Liver (tissue), 8 donors: ENCODE measurements at regions not wholly inside any gene's neighbourhood (a gene's known extent, or its start where the extent isn't known, plus 50 kb on each side); places are given as distances from the start of the nearest gene placed in this dataset.

ENCODE experiments used
- DNase-seq: peaks from one replicate; pipeline ENCODE4 v3.0.0-alpha.2; 2017; ENCODE audit warnings: low spot score
- H3K27ac ChIP-seq, 2 donors: one replicate each; pipeline ENCODE4 v1.7.0; 2013; ENCODE audit warnings: inconsistent platforms in 2 of 2, low read length in 2 of 2, control low read depth in 1 of 2, low read depth in 1 of 2, mild to moderate bottlenecking in 1 of 2
- H3K27me3 ChIP-seq, 4 donors: one replicate each; pipeline versions ENCODE4 v1.6.1 to v1.7.0; 2013; ENCODE audit warnings: low read length in 3 of 4, inconsistent platforms in 1 of 4, mild to moderate bottlenecking in 1 of 4, moderate library complexity in 1 of 4; ENCODE audit not compliant: control insufficient read depth in 4 of 4, insufficient read depth in 4 of 4
- H3K36me3 ChIP-seq, 4 donors: one replicate each; pipeline versions ENCODE4 v1.6.1 to v1.7.0; 2013; ENCODE audit warnings: low read length in 3 of 4, mild to moderate bottlenecking in 3 of 4, low read depth in 1 of 4, moderate library complexity in 1 of 4; ENCODE audit not compliant: control insufficient read depth in 4 of 4, insufficient read depth in 3 of 4
- H3K4me1 ChIP-seq, 4 donors: one replicate each; pipeline versions ENCODE4 v1.6.1 to v1.7.0; 2013; ENCODE audit warnings: low read length in 3 of 4, mild to moderate bottlenecking in 3 of 4, moderate library complexity in 1 of 4; ENCODE audit not compliant: control insufficient read depth in 4 of 4, insufficient read depth in 4 of 4
- H3K4me3 ChIP-seq, 3 donors: one replicate each; pipeline versions ENCODE4 v1.6.1 to v1.7.0; 2013; ENCODE audit warnings: low read length in 3 of 3, control low read depth in 1 of 3, low read depth in 1 of 3, mild to moderate bottlenecking in 1 of 3
- H3K9ac ChIP-seq, 2 donors: one replicate each; pipeline ENCODE4 v1.7.0; 2013; ENCODE audit warnings: low read length in 2 of 2, mild to moderate bottlenecking in 2 of 2, moderate library complexity in 2 of 2, control low read depth in 1 of 2, low read depth in 1 of 2
- H3K9me3 ChIP-seq, 4 donors: one replicate each; pipeline versions ENCODE4 v1.6.1 to v1.7.0; 2013; ENCODE audit warnings: low read length in 3 of 4; ENCODE audit not compliant: control insufficient read depth in 4 of 4
- EGR1 ChIP-seq, 2 donors: IDR thresholded peaks; 2 replicates each; pipeline ENCODE4 v1.6.1; 2016 to 2018; ENCODE audit warnings: antibody characterized with exemption in 2 of 2, low read depth in 2 of 2
- FOXA1 ChIP-seq: IDR thresholded peaks from 2 replicates; pipeline ENCODE4 v1.6.1; 2016; ENCODE audit warnings: antibody characterized with exemption
- FOXA2 ChIP-seq: IDR thresholded peaks from 2 replicates; pipeline ENCODE4 v1.6.1; 2016; ENCODE audit warnings: antibody characterized with exemption
- GABPA ChIP-seq, 2 donors: IDR thresholded peaks in 1 of 2; conservative IDR thresholded peaks in 1 of 2; 2 replicates each; pipeline ENCODE4 v1.6.1; 2016; ENCODE audit warnings: antibody characterized with exemption in 2 of 2, mild to moderate bottlenecking in 1 of 2, moderate library complexity in 1 of 2
- HNF4A ChIP-seq, 2 donors: conservative IDR thresholded peaks; 2 replicates each; pipeline ENCODE4 v1.6.1; 2016; ENCODE audit warnings: antibody characterized with exemption in 2 of 2, mild to moderate bottlenecking in 2 of 2
- HNF4G ChIP-seq: IDR thresholded peaks from 2 replicates; pipeline ENCODE4 v1.6.1; 2016; ENCODE audit warnings: antibody characterized with exemption
- JUND ChIP-seq, 2 donors: IDR thresholded peaks; 2 replicates each; pipeline ENCODE4 v1.6.1; 2016; ENCODE audit warnings: antibody characterized with exemption in 2 of 2
- NR2F2 ChIP-seq: IDR thresholded peaks from 2 replicates; pipeline ENCODE4 v1.6.1; 2016; ENCODE audit warnings: antibody characterized with exemption
- RAD21 ChIP-seq, 2 donors: IDR thresholded peaks; 2 replicates each; pipeline ENCODE4 v1.6.1; 2016; ENCODE audit warnings: antibody characterized with exemption in 2 of 2, mild to moderate bottlenecking in 2 of 2
- RXRA ChIP-seq, 2 donors: IDR thresholded peaks; 2 replicates each; pipeline ENCODE4 v1.6.1; 2017 to 2018; ENCODE audit warnings: antibody characterized with exemption in 2 of 2, mild to moderate bottlenecking in 1 of 2
- SP1 ChIP-seq: IDR thresholded peaks from 2 replicates; pipeline ENCODE4 v1.6.1; 2018; ENCODE audit warnings: antibody characterized with exemption, mild to moderate bottlenecking
- TAF1 ChIP-seq: conservative IDR thresholded peaks from 2 replicates; pipeline ENCODE4 v1.6.1; 2016; ENCODE audit warnings: antibody characterized with exemption, mild to moderate bottlenecking
- YY1 ChIP-seq: IDR thresholded peaks from 2 replicates; pipeline ENCODE4 v1.6.1; 2016; ENCODE audit warnings: antibody characterized with exemption, mild to moderate bottlenecking
- WGBS: extraction: QIAGEN DNeasy Blood & Tissue Kit; methylation state at CpG from one replicate; pipeline ENCODE4 v1.1.7; 2013; 5-methylcytosine and 5-hydroxymethylcytosine counted together
- TF ChIP-seq, protein P1 (sequence below): IDR thresholded peaks from 2 replicates; pipeline ENCODE4 v1.6.1; 2016; ENCODE audit warnings: antibody characterized with exemption, mild to moderate bottlenecking
- TF ChIP-seq, protein P2 (sequence below): IDR thresholded peaks from 2 replicates; pipeline ENCODE4 v1.6.1; 2016; ENCODE audit warnings: antibody characterized with exemption
- TF ChIP-seq, protein P3 (sequence below): IDR thresholded peaks from 2 replicates; pipeline ENCODE4 v1.6.1; 2016; ENCODE audit warnings: antibody characterized with exemption
- TF ChIP-seq, protein P4 (sequence below): IDR thresholded peaks from 2 replicates; pipeline ENCODE4 v1.6.1; 2016; ENCODE audit warnings: antibody characterized with exemption
- TF ChIP-seq, protein P5 (sequence below): fragments of 150-350 bp; IDR thresholded peaks from 2 replicates; pipeline ENCODE4 v1.5.1; 2017; ENCODE audit warnings: improper control_type of control experiment, low read depth, low read length; ENCODE audit not compliant: missing input control
- donor health status: healthy.
- donor health status: healthy.
- donor health status: healthy.
- donor health status: healthy.
- donor health status: healthy.

DNA sequence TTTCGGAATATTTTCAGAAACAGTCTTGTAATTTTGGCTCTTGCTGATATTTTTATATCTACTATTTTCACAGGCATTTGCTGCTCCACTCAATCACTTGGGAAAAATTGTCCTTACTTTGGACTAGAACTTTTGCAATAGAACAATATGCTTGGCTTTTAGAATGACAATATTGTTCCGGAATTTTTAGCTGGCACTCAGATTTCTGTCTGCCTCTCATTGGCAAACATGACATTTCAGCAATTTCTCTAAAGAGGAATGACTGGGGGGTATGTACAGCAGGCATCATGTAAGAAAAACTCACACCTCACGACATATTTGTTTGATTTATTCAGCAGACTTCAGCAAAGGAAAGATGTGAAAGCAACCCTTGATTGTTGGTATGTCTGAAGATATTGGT, 243.6 kb upstream of the GPRIN3 start:
- WGBS, result 74% methylated on average over 3 of the region's 3 CpGs
- Histone ChIP-seq H3K9me3 (no peaks in the 10 kb centered on the region), H3K9ac (no peak overlapping the region), H3K36me3 (no peaks in the 10 kb centered on the region), H3K4me3 (no peak overlapping the region), H3K27ac (no peak overlapping the region), H3K27me3 (peaks cover 0 to 2% (median 0%) of the 10 kb centered on the region in 4 donors), H3K4me1 (no peaks in the 10 kb centered on the region)
- TF ChIP-seq RAD21 (IDR thresholded peaks at IDR 0.05) (no peak), HNF4G (no peak), GABPA (IDR thresholded peaks at IDR 0.05 in 1 of 2, conservative IDR thresholded peaks at IDR 0.05 in 1 of 2) (no peak), RXRA (IDR thresholded peaks at IDR 0.05) (no peak), EGR1 (IDR thresholded peaks at IDR 0.05; ENCODE audit: low read depth in 2 of 2) (no peak), HNF4A (conservative IDR thresholded peaks at IDR 0.05) (no peak), TAF1 (no peak), NR2F2 (no peak), FOXA1 (no peak), YY1 (no peak), FOXA2 (no peak), SP1 (no peak), JUND (IDR thresholded peaks at IDR 0.05) (no peak)
- TF ChIP-seq, protein P1, sequence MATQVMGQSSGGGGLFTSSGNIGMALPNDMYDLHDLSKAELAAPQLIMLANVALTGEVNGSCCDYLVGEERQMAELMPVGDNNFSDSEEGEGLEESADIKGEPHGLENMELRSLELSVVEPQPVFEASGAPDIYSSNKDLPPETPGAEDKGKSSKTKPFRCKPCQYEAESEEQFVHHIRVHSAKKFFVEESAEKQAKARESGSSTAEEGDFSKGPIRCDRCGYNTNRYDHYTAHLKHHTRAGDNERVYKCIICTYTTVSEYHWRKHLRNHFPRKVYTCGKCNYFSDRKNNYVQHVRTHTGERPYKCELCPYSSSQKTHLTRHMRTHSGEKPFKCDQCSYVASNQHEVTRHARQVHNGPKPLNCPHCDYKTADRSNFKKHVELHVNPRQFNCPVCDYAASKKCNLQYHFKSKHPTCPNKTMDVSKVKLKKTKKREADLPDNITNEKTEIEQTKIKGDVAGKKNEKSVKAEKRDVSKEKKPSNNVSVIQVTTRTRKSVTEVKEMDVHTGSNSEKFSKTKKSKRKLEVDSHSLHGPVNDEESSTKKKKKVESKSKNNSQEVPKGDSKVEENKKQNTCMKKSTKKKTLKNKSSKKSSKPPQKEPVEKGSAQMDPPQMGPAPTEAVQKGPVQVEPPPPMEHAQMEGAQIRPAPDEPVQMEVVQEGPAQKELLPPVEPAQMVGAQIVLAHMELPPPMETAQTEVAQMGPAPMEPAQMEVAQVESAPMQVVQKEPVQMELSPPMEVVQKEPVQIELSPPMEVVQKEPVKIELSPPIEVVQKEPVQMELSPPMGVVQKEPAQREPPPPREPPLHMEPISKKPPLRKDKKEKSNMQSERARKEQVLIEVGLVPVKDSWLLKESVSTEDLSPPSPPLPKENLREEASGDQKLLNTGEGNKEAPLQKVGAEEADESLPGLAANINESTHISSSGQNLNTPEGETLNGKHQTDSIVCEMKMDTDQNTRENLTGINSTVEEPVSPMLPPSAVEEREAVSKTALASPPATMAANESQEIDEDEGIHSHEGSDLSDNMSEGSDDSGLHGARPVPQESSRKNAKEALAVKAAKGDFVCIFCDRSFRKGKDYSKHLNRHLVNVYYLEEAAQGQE, result no peak
- TF ChIP-seq, protein P2, sequence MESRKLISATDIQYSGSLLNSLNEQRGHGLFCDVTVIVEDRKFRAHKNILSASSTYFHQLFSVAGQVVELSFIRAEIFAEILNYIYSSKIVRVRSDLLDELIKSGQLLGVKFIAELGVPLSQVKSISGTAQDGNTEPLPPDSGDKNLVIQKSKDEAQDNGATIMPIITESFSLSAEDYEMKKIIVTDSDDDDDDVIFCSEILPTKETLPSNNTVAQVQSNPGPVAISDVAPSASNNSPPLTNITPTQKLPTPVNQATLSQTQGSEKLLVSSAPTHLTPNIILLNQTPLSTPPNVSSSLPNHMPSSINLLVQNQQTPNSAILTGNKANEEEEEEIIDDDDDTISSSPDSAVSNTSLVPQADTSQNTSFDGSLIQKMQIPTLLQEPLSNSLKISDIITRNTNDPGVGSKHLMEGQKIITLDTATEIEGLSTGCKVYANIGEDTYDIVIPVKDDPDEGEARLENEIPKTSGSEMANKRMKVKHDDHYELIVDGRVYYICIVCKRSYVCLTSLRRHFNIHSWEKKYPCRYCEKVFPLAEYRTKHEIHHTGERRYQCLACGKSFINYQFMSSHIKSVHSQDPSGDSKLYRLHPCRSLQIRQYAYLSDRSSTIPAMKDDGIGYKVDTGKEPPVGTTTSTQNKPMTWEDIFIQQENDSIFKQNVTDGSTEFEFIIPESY, result no peak
- TF ChIP-seq, protein P3, sequence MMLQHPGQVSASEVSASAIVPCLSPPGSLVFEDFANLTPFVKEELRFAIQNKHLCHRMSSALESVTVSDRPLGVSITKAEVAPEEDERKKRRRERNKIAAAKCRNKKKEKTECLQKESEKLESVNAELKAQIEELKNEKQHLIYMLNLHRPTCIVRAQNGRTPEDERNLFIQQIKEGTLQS, result no peak
- TF ChIP-seq, protein P4, sequence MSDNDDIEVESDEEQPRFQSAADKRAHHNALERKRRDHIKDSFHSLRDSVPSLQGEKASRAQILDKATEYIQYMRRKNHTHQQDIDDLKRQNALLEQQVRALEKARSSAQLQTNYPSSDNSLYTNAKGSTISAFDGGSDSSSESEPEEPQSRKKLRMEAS, result no peak
- TF ChIP-seq, protein P5, sequence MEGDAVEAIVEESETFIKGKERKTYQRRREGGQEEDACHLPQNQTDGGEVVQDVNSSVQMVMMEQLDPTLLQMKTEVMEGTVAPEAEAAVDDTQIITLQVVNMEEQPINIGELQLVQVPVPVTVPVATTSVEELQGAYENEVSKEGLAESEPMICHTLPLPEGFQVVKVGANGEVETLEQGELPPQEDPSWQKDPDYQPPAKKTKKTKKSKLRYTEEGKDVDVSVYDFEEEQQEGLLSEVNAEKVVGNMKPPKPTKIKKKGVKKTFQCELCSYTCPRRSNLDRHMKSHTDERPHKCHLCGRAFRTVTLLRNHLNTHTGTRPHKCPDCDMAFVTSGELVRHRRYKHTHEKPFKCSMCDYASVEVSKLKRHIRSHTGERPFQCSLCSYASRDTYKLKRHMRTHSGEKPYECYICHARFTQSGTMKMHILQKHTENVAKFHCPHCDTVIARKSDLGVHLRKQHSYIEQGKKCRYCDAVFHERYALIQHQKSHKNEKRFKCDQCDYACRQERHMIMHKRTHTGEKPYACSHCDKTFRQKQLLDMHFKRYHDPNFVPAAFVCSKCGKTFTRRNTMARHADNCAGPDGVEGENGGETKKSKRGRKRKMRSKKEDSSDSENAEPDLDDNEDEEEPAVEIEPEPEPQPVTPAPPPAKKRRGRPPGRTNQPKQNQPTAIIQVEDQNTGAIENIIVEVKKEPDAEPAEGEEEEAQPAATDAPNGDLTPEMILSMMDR, result no peak
- no peak for DNase-seq
